ENCODE measurements at regions not wholly inside any gene's neighbourhood (a gene's known extent, or its start where the extent isn't known, plus 50 kb on each side); places are given as distances from the start of the nearest gene placed in this dataset.

DNA sequence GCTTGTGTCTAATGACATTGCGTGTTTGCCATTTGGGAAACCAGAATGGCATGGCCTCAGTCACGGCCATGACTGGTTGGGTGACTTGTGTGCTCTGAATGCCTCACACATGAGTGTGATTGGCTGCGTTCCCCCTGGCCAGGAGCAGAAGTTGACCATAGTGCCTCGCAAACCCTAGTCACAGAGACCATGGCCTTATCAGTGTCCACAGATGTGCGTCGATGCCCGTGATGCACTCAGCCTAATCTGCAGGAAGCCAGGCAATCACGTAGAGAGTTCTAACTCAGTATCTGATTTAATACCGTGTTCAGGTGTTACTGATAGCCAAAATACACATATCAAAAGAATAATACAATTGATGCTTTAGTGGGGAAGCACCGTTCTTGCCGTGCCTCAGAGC is 64.0 kb downstream of the BOLA3 start:
- H3K4me1 ChIP-seq = no peaks in the 10 kb centered on the region
- no peak for TF ChIP-seq POLR2AphosphoS5 (IDR thresholded peaks at IDR 0.05)
- no peak for TF ChIP-seq EP300 (IDR thresholded peaks at IDR 0.05)
- TF ChIP-seq, protein P1, sequence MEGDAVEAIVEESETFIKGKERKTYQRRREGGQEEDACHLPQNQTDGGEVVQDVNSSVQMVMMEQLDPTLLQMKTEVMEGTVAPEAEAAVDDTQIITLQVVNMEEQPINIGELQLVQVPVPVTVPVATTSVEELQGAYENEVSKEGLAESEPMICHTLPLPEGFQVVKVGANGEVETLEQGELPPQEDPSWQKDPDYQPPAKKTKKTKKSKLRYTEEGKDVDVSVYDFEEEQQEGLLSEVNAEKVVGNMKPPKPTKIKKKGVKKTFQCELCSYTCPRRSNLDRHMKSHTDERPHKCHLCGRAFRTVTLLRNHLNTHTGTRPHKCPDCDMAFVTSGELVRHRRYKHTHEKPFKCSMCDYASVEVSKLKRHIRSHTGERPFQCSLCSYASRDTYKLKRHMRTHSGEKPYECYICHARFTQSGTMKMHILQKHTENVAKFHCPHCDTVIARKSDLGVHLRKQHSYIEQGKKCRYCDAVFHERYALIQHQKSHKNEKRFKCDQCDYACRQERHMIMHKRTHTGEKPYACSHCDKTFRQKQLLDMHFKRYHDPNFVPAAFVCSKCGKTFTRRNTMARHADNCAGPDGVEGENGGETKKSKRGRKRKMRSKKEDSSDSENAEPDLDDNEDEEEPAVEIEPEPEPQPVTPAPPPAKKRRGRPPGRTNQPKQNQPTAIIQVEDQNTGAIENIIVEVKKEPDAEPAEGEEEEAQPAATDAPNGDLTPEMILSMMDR (IDR thresholded peaks at IDR 0.05) = no peak
- TF ChIP-seq POLR2A (IDR thresholded peaks at IDR 0.05) = no peak
- H3K9me3 ChIP-seq = no peaks in the 10 kb centered on the region
- H3K4me3 ChIP-seq = no peak overlapping the region
- WGBS = 95% methylated on average over 11 of the region's 11 CpGs
- peaks cover 57% of the 10 kb centered on the region for H3K36me3 ChIP-seq
- H3K27me3 ChIP-seq = no peaks in the 10 kb centered on the region
- H3K27ac ChIP-seq = no peak overlapping the region
- DNase-seq (ENCODE audit: low spot score in 2 of 2) = no peak
